Esophagus squamous epithelium (tissue), 5 donors: ENCODE measurements at regions not wholly inside any gene's neighbourhood (a gene's known extent, or its start where the extent isn't known, plus 50 kb on each side); places are given as distances from the start of the nearest gene placed in this dataset.

ENCODE experiments used
- DNase-seq: peaks from one replicate; lab custom pipeline; 2025; lab: John Stamatoyannopoulos, UW
- H3K27ac ChIP-seq, 4 donors: fragments of 200-600 bp; sonication (generic); one replicate each; pipeline ENCODE4 v1.5.1; 2016 to 2019; ENCODE audit warnings: mild to moderate bottlenecking in 1 of 4
- H3K27me3 ChIP-seq, 4 donors: fragments of 200-600 bp; sonication (generic); 1 replicate in 3 of 4; 2 replicates in 1 of 4; pipeline versions ENCODE4 v1.5.1 to v1.6.0; 2017 to 2021; ENCODE audit warnings: antibody characterized with exemption in 1 of 4
- H3K36me3 ChIP-seq, 3 donors: fragments of 200-600 bp; sonication (generic); one replicate each; pipeline ENCODE4 v1.5.1; 2016 to 2019
- H3K4me1 ChIP-seq, 3 donors: fragments of 200-600 bp; sonication (generic); one replicate each; pipeline ENCODE4 v1.5.1; 2017 to 2019
- H3K4me3 ChIP-seq, 4 donors: fragments of 200-600 bp; sonication (generic); 1 replicate in 3 of 4; 2 replicates in 1 of 4; pipeline ENCODE4 v1.5.1; 2016 to 2019; ENCODE audit warnings: mild to moderate bottlenecking in 2 of 4, moderate library complexity in 1 of 4
- H3K9me3 ChIP-seq, 3 donors: fragments of 200-600 bp; sonication (generic); one replicate each; pipeline ENCODE4 v1.5.1; 2016 to 2019
- CTCF ChIP-seq, 6 experiments: fragments of 450-650 bp in 4 of 6; fragments of 200-600 bp in 2 of 6; sonication (generic) in 2 of 6; IDR thresholded peaks; one replicate each; pipeline ENCODE4 v1.5.1; 2016 to 2019; ENCODE audit warnings: antibody characterized with exemption in 6 of 6, mild to moderate bottlenecking in 4 of 6, moderate library complexity in 4 of 6
- POLR2A ChIP-seq, 4 donors: fragments of 450-650 bp; IDR thresholded peaks; one replicate each; pipeline ENCODE4 v1.6.1; 2017; ENCODE audit warnings: antibody characterized with exemption in 4 of 4, mild to moderate bottlenecking in 4 of 4, moderate library complexity in 3 of 4
- WGBS, 2 donors: methylation state at CpG; one replicate each; pipeline ENCODE4 v1.1.5; 2018; 5-methylcytosine and 5-hydroxymethylcytosine counted together
- intact Hi-C: fragments of 100-400 bp; cut with DNase I; formaldehyde crosslinking; loops from one replicate; pipeline ENCODE4 v1.15.0; 2022
- donor health status: DM: yes; HTN: yes; CAD: no.

GRCh38 chr18:71189581-71189980 is 900.7 kb downstream of the SOCS6 start:
- peaks cover 0 to 4% (median 0%) of the 10 kb centered on the region in 3 donors for H3K9me3 ChIP-seq
- no peak for DNase-seq
- no peaks in the 10 kb centered on the region for H3K4me1 ChIP-seq
- no peak overlapping the region for H3K27ac ChIP-seq
- WGBS, 2 donors: 59 to 74% methylated on average over 3 of the region's 3 CpGs
- H3K4me3 ChIP-seq: no peak overlapping the region
- no peak for TF ChIP-seq POLR2A (IDR thresholded peaks at IDR 0.05)
- no peak for TF ChIP-seq CTCF (IDR thresholded peaks at IDR 0.05)
- intact Hi-C loops: no loop called here
- H3K27me3 ChIP-seq: no peaks in the 10 kb centered on the region
- no peaks in the 10 kb centered on the region for H3K36me3 ChIP-seq

DNA sequence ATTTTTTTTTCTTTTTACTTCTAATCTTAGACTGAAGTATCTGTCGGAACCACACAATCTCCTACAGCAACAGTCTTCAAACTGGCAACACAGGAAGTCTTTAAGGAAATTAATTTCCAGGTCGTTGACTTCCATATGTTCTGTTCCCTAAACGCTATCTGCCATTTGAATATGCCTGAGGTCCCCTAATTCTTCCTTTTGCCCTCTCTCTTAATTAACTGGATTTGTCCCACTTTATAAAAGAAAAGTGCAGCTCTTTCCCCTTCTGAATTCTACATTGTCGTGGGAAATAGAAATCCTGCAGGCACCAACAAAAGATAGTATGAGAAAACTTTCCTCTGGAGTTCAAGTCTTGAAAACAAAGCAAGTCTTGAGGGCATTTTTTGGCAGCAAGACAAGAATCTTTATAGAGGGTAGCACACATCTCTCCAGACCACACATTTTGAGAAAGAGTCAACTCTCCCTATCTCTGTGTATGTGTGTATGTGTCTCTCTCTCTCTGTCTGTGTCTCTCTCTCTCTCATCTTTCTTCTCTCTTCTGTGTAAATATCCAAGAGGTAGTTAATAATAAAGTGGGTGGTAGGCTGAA is 879.8 kb downstream of the SOCS6 start:
- no peak overlapping the region for H3K4me3 ChIP-seq
- H3K27me3 ChIP-seq: no peaks in the 10 kb centered on the region
- TF ChIP-seq POLR2A (IDR thresholded peaks at IDR 0.05): no peak
- TF ChIP-seq CTCF (IDR thresholded peaks at IDR 0.05): no peak
- no peak overlapping the region for H3K27ac ChIP-seq
- no peaks in the 10 kb centered on the region for H3K4me1 ChIP-seq
- 47 to 59% methylated on average over 4 of the region's 4 CpGs for WGBS, 2 donors
- H3K9me3 ChIP-seq: no peaks in the 10 kb centered on the region
- no peaks in the 10 kb centered on the region for H3K36me3 ChIP-seq
- intact Hi-C loops: no loop called here
- DNase-seq: no peak

DNA sequence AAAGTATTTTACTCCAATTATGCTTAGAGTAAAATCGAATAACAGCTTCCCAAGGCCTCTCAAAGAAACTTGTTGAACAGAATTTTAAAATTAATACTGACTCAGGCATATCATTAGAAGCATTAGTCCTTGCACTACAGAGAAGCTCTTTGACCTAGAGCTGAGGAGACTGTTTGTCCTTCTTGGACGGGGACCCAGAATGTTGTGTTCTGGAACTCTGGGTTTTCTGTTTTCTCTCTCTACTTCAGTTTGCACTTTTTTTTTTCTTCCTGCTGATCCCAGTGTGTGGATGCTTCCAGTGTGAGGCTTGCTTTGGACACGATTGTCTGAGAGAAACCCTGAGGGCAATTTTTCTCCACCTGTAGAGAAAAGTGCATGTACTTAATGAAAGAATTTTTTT is 847.6 kb downstream of the SOCS6 start:
- TF ChIP-seq CTCF (IDR thresholded peaks at IDR 0.05): no peak
- TF ChIP-seq POLR2A (IDR thresholded peaks at IDR 0.05): no peak
- no peak for DNase-seq
- Histone ChIP-seq H3K27me3 (no peaks in the 10 kb centered on the region), H3K36me3 (no peaks in the 10 kb centered on the region), H3K9me3 (peaks cover 0 to 1% (median 0%) of the 10 kb centered on the region in 3 donors), H3K4me1 (no peaks in the 10 kb centered on the region), H3K4me3 (no peak overlapping the region), H3K27ac (no peak overlapping the region)
- 32 to 39% methylated on average over 3 of the region's 3 CpGs for WGBS, 2 donors
- intact Hi-C loops: no loop called here

DNA sequence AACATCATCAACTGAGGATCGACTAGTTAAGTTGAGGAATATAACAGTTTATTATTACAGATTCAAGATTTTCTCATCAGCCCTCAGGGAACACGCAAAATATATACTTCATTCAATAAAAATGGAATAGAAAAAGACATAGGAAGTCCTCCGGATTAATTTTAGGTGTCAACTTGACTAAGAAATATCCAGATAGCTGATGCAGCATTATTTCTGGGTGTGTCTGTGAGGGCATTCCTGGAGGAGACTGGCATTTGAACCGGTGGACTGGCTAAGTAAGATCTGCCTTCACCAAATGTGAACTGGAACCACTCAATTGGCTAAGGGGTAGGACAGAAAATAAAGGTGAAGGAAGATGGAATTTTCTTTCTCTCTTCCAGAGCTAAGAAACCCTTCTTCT is 845.3 kb downstream of the SOCS6 start:
- DNase-seq: no peak
- H3K4me1 ChIP-seq: no peaks in the 10 kb centered on the region
- intact Hi-C loops: no loop called here
- no peak overlapping the region for H3K27ac ChIP-seq
- peaks cover 0 to 3% (median 0%) of the 10 kb centered on the region in 3 donors for H3K9me3 ChIP-seq
- TF ChIP-seq CTCF (IDR thresholded peaks at IDR 0.05): no peak
- TF ChIP-seq POLR2A (IDR thresholded peaks at IDR 0.05): no peak
- no peak overlapping the region for H3K4me3 ChIP-seq
- WGBS, 2 donors: 47 to 56% methylated on average over 4 of the region's 4 CpGs
- H3K27me3 ChIP-seq: no peaks in the 10 kb centered on the region
- no peaks in the 10 kb centered on the region for H3K36me3 ChIP-seq

GRCh38 chr18:71131918-71132317 is 843.1 kb downstream of the SOCS6 start:
- intact Hi-C loops: no loop called here
- H3K9me3 ChIP-seq: peaks cover 0 to 3% (median 0%) of the 10 kb centered on the region in 3 donors
- no peaks in the 10 kb centered on the region for H3K27me3 ChIP-seq
- DNase-seq: no peak
- TF ChIP-seq CTCF (IDR thresholded peaks at IDR 0.05) (no peak), POLR2A (IDR thresholded peaks at IDR 0.05) (no peak)
- no peaks in the 10 kb centered on the region for H3K4me1 ChIP-seq
- H3K4me3 ChIP-seq: no peak overlapping the region
- WGBS, 2 donors: 88 to 94% methylated on average over 12 of the region's 12 CpGs
- H3K27ac ChIP-seq: no peak overlapping the region
- no peaks in the 10 kb centered on the region for H3K36me3 ChIP-seq
